ENCODE measurements at regions not wholly inside any gene's neighbourhood (a gene's known extent, or its start where the extent isn't known, plus 50 kb on each side); places are given as distances from the start of the nearest gene placed in this dataset.

GRCh38 chr2:172173174-172173706 is 70.5 kb upstream of the DLX2 start:
- TF ChIP-seq POLR2A (IDR thresholded peaks at IDR 0.05; ENCODE audit: low read depth) (no peak), CTCF (IDR thresholded peaks at IDR 0.05) (no peak)
